COLO668 (cell line): ENCODE measurements at regions not wholly inside any gene's neighbourhood (a gene's known extent, or its start where the extent isn't known, plus 50 kb on each side); places are given as distances from the start of the nearest gene placed in this dataset.
A peak's percentile ranks its signal among the peaks of the same experiment; 100 is the strongest.
"Not testable (repeated sequence)": the region's sequence is repeated elsewhere in the genome, so short reads cannot be mapped to it uniquely, and the experiment has no call there.

ENCODE experiments used
- DNase-seq: peaks from one replicate; lab custom pipeline; 2025; ENCODE audit not compliant: unreplicated experiment; lab: John Stamatoyannopoulos, UW

DNA sequence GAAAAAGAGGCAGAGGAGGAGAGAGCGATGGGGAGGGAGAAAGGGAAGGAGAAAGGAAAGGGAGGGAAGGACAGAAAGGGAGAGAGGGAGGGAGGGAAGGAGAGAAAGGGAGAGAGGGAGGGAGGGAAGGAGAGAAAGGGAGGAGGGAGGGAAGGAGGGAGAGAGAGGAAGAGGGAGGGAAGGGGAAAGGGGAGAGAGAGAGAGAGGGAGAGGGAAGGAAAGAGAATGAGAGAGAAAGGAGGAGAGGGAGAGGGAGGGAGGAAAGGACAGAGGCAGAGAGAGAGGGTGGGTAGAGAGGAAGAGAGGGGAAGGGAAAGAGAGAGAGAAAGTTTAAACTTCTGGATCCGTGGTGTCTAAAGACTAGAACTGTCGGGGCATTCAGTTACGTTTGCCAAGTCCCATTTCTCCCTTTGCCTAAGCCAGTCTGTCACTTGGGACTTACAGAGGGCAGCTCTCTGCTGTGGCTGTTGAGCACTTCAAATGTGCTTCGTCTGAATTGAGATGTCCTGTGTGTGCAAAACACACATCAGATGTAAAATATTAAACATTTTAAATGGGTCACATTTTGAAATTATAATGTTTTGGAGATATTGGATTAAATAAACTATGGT, 62.6 kb downstream of the PLXNA1 start:
- DNase-seq: no peak

DNA sequence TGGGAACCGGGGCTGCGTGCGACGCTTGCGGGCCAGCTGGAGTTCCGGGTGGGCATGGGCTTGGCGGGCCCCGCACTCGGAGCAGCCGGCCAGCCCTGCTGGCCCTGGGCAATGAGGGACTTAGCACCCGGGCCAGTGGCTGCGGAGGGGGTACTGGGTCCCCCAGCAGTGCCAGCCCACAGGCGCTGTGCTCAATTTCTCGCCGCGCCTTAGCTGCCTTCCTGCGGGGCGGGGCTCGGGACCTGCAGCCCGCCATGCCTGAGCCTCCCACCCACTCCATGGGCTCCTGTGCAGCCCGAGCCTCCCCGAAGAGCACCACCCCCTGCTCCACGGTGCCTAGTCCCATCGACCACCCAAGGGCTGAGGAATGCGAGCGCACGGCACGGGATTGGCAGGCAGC, 63.8 kb downstream of the PLXNA1 start:
- DNase-seq: not testable (repeated sequence)

DNA sequence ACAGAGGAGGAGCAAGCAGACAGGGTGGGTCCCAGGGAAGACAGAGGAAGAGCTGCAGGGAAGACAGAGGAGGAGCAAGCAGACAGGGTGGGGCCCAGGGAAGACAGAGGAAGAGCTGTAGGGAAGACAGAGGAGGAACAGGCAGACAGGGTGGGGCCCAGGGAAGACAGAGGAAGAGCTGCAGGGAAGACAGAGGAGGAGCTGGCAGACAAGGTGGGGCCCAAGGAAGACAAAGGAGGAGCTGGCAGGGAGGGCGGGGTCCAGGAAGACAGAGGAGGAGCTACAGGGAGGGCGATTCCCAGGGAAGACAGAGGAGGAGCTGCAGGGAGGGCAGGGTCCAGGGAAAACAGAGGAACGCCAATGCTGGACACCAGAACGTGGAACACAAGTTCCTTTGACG, 66.5 kb downstream of the PLXNA1 start:
- DNase-seq: no peak

DNA sequence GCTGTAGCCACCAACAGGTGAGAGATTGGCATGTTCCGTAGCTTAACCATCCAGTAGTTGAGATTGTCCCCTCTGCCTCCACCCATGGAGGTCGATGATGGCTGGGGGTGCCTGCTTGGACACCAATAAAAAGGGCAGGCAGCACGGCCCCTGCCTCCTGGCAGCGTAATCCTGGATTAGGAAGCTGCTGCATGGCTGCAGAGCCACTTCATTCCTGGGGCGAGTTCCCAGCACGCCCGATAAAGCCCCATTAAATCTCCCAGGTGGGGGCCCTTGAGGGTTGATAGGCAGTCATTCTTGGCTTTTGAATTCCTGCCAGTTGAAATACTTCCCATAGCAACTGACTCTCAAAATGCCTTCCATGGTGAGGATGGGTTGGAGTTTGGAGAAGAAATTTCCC, 67.8 kb downstream of the PLXNA1 start:
- DNase-seq: no peak

DNA sequence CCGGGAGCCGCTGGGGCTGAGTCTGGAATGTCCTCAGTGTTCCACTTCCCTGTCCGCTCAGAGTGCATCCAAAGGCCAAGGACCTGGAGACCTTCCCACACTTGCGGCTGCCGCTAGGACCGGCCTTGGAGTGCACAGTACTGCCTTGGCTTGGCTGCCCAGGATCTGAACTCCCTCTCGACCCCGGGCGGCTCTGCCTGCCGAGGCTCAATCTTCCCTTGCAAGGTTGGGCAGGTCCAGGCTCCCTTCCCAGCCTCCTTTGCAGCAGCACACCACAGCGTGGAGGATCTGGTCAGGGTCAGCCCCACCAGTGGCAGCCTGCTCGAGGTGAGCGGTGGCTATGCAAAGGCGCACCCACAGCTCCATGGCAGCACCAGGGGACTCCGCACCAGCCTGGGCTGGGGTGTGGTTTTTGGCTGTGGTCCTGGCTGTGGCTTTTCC, 69.2 kb downstream of the PLXNA1 start:
- no peak for DNase-seq

DNA sequence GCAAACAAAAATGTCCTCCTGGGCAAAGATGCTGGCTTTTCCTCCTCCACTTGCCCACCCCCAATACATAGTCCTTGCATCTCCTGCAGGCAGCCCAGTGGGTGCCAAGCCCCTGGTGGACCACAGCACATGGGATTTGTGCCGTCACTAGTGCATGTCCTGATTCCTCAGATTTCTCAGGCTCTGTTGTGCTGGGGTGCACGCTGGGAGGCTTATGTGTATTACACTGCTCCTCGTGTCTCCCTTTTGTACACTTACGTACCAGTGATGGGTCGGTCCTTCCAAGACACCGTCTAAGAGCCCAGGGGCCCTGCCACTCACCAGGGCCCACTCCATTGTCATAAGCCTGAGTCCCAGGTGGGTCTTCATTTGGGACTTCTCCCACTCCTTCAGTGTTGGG, 70.1 kb downstream of the PLXNA1 start:
- no peak for DNase-seq

DNA sequence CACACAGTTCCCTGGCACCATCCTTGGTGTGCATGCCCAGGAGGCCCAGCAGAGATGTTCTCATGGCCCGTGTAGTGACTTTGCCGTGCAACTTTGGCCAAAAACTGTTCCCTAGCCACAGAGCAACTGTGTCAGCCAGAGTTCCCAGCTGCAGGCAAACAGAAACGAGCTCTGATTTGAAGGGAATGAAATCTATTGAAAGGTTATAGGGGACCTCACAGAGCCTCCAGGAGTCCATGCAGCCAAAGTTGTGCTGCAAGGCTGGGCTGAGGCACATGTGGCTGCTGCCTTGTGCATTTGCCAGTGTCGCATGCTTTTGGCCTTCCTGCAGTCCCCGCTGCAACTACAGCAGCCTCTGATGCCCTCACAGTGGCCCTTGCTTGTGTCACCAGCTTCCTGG, 70.5 kb downstream of the PLXNA1 start:
- DNase-seq: no peak

DNA sequence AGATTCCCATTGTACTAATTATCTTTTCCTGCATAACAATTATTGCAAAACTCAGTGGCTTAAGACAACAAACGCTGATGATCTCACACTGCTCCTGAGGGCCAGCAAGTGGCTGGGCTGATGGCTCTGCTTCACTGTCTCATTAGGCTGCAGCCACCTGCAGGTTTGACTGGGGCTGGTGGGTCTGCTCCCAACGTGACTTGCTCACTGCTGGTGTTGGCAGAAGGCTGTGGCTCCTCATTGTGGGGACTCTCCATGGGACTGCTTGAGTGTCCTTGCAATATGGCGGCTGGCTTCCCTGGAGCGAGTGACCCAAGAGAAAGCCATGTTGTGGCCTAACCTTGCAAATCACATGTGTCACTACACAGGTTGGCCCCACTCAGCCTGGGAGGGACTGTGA, 71.1 kb downstream of the PLXNA1 start:
- DNase-seq: no peak

DNA sequence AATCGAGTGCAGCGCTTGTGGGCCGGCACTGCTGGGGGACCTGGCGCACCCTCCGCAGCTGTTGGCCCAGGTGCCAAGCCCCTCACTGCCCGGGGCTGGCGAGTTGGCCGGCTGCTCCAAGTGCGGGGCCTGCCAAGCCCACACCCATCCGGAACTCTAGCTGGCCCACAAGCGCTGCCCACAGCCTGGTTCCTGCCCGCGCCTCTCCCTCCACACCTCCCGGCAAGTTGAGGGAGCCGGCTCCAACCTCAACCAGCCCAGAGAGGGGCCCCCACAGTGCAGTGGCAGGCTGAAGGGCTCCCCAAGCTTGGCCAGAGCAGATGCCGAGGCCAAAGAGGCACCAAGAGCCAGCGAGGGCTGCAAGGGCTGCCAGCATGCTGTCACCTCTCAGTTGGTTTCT, 73.4 kb downstream of the PLXNA1 start:
- DNase-seq: no peak

DNA sequence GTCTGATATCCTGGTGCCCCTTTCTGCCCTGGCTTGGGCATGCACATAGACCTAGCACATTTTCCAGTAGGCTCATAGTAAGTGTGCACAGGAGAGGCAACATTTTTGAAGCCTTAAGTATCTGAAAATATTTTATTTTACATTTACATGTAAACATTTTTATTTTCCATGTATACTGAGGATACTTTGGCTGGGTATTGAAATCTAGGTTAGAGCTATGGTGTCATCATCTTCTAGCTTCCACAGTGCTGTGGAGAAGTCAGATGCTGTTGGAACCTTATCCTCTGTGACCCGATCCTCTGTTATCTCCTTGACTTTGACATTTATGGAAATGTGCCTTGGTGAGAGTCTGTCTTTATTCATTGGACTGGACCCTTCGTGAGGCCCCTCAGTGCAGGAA, 74.1 kb downstream of the PLXNA1 start:
- no peak for DNase-seq

DNA sequence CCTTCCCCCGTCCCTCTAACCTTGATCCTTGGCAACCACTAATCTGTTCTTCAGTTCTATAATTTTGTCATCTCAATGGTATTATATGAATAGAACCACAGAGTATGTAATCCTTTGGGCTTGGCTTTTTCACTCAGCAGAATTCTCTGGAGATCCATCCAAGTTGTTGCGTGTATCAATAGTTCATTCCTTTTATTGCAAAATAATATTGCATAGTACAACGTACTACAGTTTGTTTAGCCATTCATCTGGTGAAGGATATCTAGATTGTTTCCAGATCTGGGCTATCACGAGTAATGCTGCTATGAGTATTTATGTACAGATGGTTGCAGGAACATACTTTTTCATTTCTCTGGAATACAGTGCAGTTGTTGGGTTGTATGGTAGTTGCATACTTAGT, 76.2 kb downstream of the PLXNA1 start:
- no peak for DNase-seq

DNA sequence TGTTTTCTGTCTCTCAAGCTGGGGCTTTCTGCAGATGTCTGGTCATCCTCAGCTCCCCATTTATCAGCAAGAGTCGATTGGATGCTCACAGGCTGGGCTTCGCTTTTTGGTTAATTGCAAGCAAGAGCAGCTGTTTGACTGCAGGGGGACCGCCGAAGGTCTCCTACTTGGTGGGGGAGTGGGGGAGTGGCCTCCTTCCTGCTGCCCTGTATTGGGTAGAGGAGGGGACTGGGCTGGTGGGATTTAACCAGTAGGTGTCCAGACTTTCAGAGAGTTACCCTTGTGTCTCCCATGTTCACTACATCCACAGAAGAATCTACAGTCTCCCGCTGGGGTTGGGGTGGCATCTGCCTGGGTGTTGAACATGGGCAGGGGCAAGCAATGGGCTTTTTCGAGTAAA, 78.7 kb downstream of the PLXNA1 start:
- no peak for DNase-seq

DNA sequence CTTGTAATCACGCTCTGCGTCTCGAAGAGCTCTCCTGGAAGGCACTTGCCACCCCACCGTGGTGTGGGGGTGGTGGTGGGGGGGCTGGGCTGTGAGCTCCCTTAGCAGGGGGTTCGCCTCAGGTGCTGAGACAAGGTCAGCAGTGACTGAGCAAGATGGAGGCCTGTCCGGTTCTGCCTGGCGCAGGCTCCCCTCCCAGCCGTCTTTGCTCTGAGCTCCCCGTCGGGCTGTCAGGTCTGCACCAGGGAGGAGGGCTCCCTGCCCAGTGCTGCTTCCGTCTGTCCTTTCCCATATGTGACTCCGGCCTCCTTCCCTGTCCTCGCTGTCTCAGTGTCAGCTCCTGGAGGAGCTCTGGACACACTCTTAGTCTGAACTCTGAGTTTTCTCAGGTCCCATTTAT, 80.0 kb downstream of the PLXNA1 start:
- DNase-seq: no peak

DNA sequence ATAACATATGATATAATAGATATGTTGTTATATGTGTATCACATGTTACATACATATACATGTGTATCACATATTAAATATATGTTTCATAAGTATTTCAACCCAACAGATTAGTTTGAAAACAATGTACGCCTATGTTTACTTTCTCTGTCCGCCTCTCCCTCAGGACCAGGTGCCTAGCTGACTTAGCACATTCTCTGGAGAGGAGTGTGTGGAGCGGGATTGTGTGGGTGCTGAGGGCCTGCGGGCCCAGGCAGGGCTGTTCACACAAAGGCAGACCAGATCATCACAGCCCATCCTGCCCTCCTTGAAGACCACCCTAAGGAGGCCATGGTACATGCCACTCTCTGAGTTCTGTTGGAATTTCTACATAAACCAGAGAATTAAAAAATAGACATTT, 81.0 kb downstream of the PLXNA1 start:
- no peak for DNase-seq

DNA sequence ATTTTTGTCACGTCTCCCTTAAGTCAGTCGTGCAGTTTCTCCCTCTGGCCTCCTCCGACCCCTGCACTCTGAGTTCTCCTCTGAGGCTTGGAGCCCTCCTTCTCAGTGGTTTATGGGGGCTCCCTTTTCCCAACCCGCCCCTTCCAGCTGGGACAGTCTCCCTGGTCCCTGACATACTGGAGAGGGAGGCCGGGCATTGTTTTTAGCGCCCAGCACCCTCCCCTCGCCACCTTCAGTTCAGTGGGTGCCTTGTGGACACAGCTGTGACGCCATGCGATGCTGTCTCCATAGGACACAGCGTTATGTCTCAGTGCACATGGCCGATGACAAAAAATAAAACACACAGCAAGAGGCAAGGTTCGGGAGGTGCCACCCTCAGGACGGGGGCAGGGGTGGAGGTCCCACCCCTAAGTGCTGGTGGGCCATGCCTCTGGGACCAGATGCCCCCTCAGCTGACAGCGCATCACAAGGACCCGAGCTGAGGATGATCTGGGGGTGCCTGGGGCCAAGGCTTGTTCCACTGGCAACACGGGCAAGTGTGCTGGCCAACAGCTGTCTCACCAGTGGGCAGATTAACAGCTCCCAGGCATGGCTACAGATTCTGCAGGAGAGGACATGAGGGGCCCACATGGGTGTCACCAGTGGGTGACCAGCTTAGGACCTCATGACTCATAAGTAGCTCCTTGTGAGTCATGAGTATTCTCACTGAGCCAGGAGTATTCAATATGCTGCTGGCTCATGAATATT, 81.6 kb downstream of the PLXNA1 start:
- no peak for DNase-seq

DNA sequence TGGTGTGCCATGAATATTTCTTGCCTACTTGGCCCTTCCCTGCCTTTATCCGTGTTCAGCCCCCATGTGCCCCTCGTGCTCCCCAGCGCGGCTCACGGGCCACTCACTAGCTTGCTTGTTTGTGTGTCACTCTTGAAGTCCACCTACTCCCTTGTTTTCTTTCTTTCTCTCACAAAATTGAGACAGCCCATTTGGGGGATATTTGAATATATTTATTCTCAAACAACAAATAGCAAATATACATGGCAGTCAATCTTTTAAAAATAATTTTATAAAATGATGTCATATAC, 82.2 kb downstream of the PLXNA1 start:
- no peak for DNase-seq

DNA sequence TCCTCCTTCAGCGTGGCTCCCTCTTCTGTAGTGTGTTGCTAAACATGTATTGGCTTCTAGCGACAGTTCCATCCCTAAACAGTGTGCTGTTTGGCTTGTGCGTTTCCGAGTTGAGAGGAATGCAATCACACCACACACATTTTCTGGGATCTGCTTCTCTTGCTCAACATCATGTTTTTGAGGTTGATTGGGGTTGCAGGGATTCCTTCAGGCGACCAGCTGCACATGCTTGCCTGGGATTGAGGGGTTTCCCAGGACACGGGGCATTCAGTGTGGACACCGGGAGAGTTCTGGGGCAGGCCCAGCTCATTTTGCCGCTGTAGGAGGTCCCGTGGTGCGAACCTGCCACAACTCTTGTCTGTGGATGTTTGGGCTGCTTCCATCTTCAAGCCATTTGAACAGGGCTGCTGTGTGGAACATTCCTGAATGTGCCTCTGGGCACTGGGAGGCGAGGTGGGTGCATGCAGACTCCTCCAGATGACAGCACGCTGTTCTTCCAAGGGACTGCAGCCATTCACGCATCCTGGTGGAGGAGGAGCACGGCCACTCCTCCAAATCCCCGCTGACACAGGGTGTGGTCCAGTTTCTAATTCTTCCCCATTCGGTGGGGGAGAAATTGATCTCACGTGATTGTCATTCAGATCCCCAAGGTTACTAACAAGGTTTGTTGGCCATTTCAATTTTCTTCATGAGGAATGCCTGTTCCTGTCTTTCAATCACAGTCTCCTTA, 82.8 kb downstream of the PLXNA1 start:
- no peak for DNase-seq

DNA sequence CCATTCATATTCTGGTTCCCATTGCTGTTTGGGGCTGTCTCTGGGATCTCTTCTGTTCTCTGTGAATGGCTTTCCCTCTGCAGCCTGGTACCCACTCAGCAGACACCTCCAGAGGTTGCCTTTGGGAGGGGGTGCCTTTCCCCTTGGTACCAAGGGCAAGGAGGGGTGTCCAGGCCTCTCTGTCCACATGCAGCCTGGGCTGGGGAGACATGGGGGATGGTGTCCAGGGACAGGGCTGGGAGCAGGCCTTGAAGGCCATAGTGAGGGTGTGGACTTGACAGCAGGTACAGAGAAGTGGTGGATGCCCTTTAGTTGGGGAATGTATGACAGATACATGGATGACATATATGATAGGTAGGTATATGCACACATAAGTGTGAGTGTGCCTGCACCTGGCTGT, 83.7 kb downstream of the PLXNA1 start:
- no peak for DNase-seq

DNA sequence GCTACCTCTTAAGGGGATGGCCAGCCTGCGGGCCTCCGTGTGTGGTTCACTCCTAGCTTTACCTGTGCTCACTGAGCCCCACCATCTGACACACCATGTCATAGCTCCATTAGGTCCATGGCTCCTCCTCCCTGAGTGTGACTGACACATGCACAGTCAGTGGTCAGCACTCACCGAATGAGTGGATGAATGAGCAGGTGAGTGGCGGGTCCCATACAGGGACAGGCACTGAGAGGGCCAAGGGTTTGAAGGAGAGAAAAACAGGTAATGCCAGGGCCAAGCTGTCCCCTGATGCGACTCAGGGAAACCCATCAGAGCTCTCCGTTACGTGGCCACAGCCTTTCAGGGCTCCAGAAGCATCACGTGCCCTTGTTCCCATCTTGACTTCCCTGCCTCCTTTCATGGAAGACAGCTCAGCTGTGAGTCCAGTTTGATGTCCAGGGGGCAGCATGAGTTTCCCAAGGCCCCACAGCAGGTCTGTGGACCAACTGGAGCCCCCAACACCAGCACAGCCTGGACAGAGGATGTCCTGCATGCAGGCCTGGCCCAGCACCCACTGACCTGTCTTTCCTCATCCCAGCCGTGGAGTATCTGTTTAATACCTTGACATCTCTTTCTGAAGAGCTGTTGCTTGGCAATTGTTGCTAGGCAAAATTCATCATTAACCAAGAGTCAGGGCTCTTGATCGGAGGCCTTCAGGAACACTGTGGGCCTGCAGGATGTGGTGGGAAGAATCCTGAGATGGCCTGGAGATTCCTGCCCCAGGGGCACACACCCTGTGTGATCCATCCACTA, 84.4 kb downstream of the PLXNA1 start:
- peak; percentile 9 for DNase-seq

DNA sequence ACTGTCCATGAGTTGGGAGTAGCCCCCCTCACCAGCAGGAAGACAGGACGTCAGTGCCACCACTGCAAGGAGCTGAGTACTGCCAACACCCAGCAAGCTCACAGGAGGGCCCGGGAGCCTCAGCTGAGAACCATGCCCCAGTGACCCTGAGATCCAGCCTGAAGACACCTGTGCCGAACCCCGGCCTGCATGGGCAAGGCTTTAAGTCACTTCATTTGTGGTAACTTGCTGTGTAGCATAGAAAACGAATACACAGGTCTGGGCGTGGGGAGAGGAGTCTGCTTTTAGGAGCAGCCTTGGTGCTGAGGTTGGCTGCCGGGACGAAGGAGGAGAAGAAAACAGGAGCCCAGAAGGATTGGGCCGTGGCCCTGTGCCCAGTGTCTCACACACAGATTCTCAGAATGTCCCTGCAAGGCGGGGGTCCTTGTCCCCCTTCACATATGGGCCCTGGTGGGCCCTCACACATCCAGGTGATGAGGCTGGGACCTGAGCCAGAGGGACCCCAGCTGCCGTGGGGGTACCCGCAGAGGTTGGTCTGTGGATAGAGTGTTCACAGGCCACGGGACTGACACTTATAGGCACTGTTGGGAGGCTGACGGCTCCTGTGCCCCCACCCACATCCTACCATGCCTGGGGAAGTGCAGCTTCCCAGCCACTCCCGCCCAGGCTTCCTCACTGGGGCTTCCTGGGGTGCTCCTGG, 85.3 kb downstream of the PLXNA1 start:
- DNase-seq: no peak

DNA sequence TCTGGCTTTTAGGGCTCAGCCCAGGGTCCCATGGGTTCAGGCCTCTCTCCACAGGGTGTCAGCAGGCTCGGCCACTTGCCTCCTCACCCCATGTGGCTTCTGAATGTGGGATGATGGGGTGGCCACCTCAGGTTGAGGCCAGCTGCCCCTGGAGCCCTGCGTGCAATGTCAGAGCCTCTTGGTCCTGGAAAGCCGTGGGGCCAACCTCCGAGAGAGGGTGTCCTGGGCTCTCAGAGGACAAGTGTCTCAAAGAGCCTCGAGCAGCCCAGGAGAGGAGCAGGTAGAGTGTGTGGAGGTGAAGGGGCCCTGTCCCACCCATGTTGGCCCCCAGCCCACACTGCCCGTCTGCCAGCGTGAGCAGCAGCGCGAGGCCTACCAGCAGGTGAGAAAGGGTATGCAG, 86.0 kb downstream of the PLXNA1 start:
- no peak for DNase-seq
